Nephron (organoid): ENCODE measurements at regions not wholly inside any gene's neighbourhood (a gene's known extent, or its start where the extent isn't known, plus 50 kb on each side); places are given as distances from the start of the nearest gene placed in this dataset.

Experiments
- H3K27ac Mint-ChIP-seq, 3 experiments: 2 replicates each; pipeline ENCODE4 v1.8.0; 2020; ENCODE audit warnings: mixed read lengths in 3 of 3, mild to moderate bottlenecking in 2 of 3, moderate library complexity in 1 of 3
- H3K27me3 Mint-ChIP-seq: 2 replicates; pipeline ENCODE4 v1.8.0; 2021; ENCODE audit warnings: low read depth, mild to moderate bottlenecking, moderate library complexity, mixed read lengths
- H3K36me3 Mint-ChIP-seq: 2 replicates; pipeline ENCODE4 v1.8.0; 2020; ENCODE audit warnings: low read depth, mixed read lengths
- H3K4me1 Mint-ChIP-seq: 2 replicates; pipeline ENCODE4 v1.8.0; 2020; ENCODE audit warnings: mixed read lengths
- H3K4me3 Mint-ChIP-seq, 3 experiments: 2 replicates each; pipeline ENCODE4 v1.8.0; 2020; ENCODE audit warnings: mild to moderate bottlenecking in 3 of 3, mixed read lengths in 3 of 3, moderate library complexity in 2 of 3
- H3K9me3 Mint-ChIP-seq: 2 replicates; pipeline ENCODE4 v1.8.0; 2020; ENCODE audit warnings: mixed read lengths
- TF ChIP-seq, protein P1 (sequence below), 3 experiments: fragments of 200-600 bp; sonication (generic); IDR thresholded peaks; one replicate each; pipeline ENCODE4 v1.5.0; 2021; ENCODE audit warnings: antibody characterized with exemption in 3 of 3; ENCODE audit not compliant: unreplicated experiment in 3 of 3

DNA sequence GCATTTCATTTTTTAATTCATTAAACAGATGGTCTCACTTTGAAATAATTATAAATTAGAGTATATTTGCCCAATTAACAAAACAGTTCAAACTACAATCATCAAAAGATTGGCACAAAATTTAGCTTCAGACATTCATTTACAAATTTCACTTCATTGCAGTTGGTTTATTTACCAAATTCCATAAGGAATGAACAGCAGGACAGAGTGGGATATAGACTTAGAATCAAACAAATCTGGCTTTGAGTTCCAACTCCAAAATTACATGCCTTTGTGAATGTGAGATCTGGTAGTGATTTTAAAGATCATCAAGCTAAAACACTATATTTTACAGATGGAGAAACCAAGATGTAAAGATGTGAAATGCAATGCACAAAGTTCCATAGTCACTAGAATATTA lies 310.7 kb upstream of the CNTN5 start:
- Mint-ChIP-seq H3K27me3 (no peaks in the 10 kb centered on the region), H3K9me3 (peaks cover 22% of the 10 kb centered on the region), H3K4me3 (no peak overlapping the region), H3K4me1 (peaks cover 8% of the 10 kb centered on the region), H3K27ac (no peak overlapping the region), H3K36me3 (no peaks in the 10 kb centered on the region)
- TF ChIP-seq, protein P1, sequence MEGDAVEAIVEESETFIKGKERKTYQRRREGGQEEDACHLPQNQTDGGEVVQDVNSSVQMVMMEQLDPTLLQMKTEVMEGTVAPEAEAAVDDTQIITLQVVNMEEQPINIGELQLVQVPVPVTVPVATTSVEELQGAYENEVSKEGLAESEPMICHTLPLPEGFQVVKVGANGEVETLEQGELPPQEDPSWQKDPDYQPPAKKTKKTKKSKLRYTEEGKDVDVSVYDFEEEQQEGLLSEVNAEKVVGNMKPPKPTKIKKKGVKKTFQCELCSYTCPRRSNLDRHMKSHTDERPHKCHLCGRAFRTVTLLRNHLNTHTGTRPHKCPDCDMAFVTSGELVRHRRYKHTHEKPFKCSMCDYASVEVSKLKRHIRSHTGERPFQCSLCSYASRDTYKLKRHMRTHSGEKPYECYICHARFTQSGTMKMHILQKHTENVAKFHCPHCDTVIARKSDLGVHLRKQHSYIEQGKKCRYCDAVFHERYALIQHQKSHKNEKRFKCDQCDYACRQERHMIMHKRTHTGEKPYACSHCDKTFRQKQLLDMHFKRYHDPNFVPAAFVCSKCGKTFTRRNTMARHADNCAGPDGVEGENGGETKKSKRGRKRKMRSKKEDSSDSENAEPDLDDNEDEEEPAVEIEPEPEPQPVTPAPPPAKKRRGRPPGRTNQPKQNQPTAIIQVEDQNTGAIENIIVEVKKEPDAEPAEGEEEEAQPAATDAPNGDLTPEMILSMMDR (IDR thresholded peaks at IDR 0.05; ENCODE audit: unreplicated experiment in 3 of 3): no peak

DNA sequence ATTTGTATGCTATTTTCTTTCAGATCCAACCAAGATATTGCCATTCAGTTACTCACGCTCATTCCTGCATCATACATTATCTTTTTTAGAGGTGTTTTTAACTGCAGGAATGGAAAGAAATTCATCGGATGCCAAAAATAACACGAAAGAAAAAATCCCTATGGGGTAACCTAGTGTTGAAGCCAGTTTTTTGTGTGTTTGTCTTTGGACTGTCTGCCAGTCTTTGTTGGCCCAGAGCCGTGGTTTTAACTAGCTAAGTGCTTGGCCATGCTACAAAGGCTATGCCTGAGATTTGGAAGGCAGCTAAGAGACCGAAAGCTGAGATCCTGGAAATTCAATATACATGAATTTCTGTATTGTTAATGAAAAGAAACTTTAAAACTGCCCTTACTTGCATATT lies 309.8 kb upstream of the CNTN5 start:
- Mint-ChIP-seq H3K9me3 (peaks cover 28% of the 10 kb centered on the region), H3K4me1 (peaks cover 8% of the 10 kb centered on the region), H3K36me3 (no peaks in the 10 kb centered on the region), H3K27ac (peak overlapping the region in 2 of 3 experiments; percentile 5 to 17), H3K4me3 (no peak overlapping the region), H3K27me3 (no peaks in the 10 kb centered on the region)
- TF ChIP-seq, protein P1 (IDR thresholded peaks at IDR 0.05; ENCODE audit: unreplicated experiment in 3 of 3): no peak

DNA sequence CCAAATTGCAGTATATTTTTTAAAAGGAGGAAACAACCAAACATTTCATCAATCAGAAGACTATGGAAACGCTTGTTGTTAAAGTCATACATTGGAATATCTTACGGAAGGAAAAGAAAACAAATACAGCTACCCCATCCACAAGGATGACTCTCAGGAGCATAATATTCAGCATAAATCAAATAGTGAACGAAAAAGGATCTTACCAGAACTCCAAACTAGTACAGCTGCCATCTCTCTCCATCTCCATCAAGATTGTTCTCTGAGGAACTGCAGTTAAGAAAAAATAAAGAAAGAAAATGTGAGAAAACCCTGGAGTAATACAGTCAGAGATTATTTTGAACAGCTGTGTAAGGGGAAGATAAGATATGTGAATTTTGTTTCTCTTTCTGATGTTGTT lies 299.8 kb upstream of the CNTN5 start:
- H3K36me3 Mint-ChIP-seq: no peaks in the 10 kb centered on the region
- H3K9me3 Mint-ChIP-seq: peaks cover 11% of the 10 kb centered on the region
- no peaks in the 10 kb centered on the region for H3K27me3 Mint-ChIP-seq
- H3K4me3 Mint-ChIP-seq: no peak overlapping the region
- H3K4me1 Mint-ChIP-seq: peaks cover 5% of the 10 kb centered on the region
- TF ChIP-seq, protein P1 (IDR thresholded peaks at IDR 0.05; ENCODE audit: unreplicated experiment in 3 of 3): no peak
- peak overlapping the region in 1 of 3 experiments; percentile 4 for H3K27ac Mint-ChIP-seq

DNA sequence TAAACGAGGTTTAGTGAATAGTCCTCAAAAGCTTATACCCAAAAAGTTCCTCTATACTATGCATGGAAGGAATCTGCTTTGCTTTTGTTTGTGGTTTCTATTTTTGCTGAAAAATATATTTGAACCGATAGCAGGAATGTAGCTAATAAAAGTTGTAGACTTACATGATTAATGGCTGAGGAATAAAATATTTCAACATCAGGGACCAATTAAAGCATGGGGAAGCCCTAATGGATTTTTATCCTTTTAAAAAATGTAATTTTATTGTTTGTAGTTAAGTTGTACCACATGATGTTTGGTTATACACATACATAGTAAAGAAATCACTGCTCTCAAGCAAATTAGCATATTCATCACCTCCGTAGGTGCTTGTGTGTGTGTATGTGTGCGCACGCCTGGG lies 295.3 kb upstream of the CNTN5 start:
- TF ChIP-seq, protein P1 (IDR thresholded peaks at IDR 0.05; ENCODE audit: unreplicated experiment in 3 of 3): no peak
- peaks cover 11% of the 10 kb centered on the region for H3K9me3 Mint-ChIP-seq

DNA sequence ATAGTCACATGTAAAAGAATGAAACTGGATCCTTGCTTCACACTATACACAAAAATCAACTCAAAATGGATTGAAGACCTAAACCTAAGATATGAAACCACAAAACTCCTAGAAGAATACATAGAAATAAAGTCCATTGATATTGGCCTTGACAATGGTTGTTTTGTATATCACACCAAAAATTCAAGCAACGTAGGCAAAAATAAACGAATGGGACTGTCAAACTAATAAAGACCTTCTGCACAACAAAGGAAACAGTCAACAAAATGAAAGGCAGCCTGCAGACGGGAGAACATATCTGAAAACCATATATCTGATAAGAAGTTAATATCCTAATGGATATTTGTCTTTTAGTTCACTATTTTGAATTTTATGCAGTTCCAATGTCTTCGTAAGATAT lies 292.3 kb upstream of the CNTN5 start:
- H3K4me1 Mint-ChIP-seq: peaks cover under 1% of the 10 kb centered on the region
- peaks cover 12% of the 10 kb centered on the region for H3K9me3 Mint-ChIP-seq

More for the DNA sequence above, 295.3 kb upstream of the CNTN5 start:
- Mint-ChIP-seq H3K27me3 (no peaks in the 10 kb centered on the region), H3K4me1 (peaks cover 5% of the 10 kb centered on the region), H3K4me3 (no peak overlapping the region), H3K27ac (no peak overlapping the region), H3K36me3 (no peaks in the 10 kb centered on the region)

DNA sequence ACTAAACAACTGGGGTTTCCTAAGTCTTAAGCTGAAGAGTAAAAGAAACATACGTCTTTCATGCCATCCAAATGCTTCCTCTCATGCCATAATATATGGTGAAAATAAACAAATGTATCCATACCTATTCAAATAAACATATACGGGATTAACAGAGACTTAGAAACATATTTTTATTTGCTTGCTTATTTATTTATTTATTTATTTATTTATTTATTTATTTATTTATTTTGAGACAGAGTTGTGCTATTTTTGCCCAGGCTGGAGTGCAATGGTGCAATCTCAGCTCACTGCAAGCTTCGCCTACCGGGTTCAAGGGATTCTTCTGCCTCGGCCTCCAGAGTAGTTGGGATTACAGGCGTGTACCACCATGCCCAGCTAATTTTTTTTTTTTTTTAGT lies 291.6 kb upstream of the CNTN5 start:
- Mint-ChIP-seq H3K4me1 (peaks cover 5% of the 10 kb centered on the region), H3K36me3 (no peaks in the 10 kb centered on the region), H3K9me3 (peaks cover 16% of the 10 kb centered on the region), H3K4me3 (no peak overlapping the region), H3K27me3 (no peaks in the 10 kb centered on the region), H3K27ac (no peak overlapping the region)
- TF ChIP-seq, protein P1 (IDR thresholded peaks at IDR 0.05; ENCODE audit: unreplicated experiment in 3 of 3): no peak

More for the DNA sequence above, 292.3 kb upstream of the CNTN5 start:
- Mint-ChIP-seq H3K27ac (no peak overlapping the region), H3K27me3 (no peaks in the 10 kb centered on the region), H3K36me3 (no peaks in the 10 kb centered on the region), H3K4me3 (no peak overlapping the region)
- TF ChIP-seq, protein P1 (IDR thresholded peaks at IDR 0.05; ENCODE audit: unreplicated experiment in 3 of 3): no peak
